CD4-positive, alpha-beta memory T cell (primary cell): ENCODE measurements at regions not wholly inside any gene's neighbourhood (a gene's known extent, or its start where the extent isn't known, plus 50 kb on each side); places are given as distances from the start of the nearest gene placed in this dataset.

Experiments
- CTCF ChIA-PET: fragments of 350-600 bp; sonication (Branson Sonifier 250); formaldehyde crosslinking; loops from one replicate; lab custom pipeline; 2021; ENCODE audit warnings: inconsistent platforms; ENCODE audit not compliant: partially characterized antibody; lab: Charles Lee
- POLR2A ChIA-PET: fragments of 350-600 bp; sonication (Branson Sonifier 250); formaldehyde crosslinking; loops from one replicate; lab custom pipeline; 2021; ENCODE audit not compliant: partially characterized antibody; lab: Charles Lee
- DNase-seq, 5 donors: peaks; one replicate each; pipeline versions ENCODE4 v3.0.0 to v3.0.0-alpha.2; 2020 to 2022; ENCODE audit warnings: mixed read lengths in 1 of 5
- H3K27ac ChIP-seq: one replicate; pipeline ENCODE4 v1.7.0; 2013; ENCODE audit warnings: low read depth, low read length
- H3K27me3 ChIP-seq: 2 replicates; pipeline ENCODE4 v1.7.0; 2013; ENCODE audit warnings: mild to moderate bottlenecking, low read length, moderate library complexity; ENCODE audit not compliant: insufficient read depth
- H3K36me3 ChIP-seq: 2 replicates; pipeline ENCODE4 v1.7.0; 2013; ENCODE audit warnings: mild to moderate bottlenecking, low read length, moderate library complexity; ENCODE audit not compliant: insufficient read depth
- H3K4me1 ChIP-seq: 2 replicates; pipeline ENCODE4 v1.7.0; 2013; ENCODE audit warnings: mild to moderate bottlenecking, low read length, moderate library complexity; ENCODE audit not compliant: insufficient read depth
- H3K4me3 ChIP-seq, 2 donors: one replicate each; pipeline ENCODE4 v1.7.0; 2013; ENCODE audit warnings: low read length in 2 of 2, mild to moderate bottlenecking in 1 of 2
- H3K9me3 ChIP-seq, 2 donors: one replicate each; pipeline ENCODE4 v1.7.0; 2013; ENCODE audit warnings: low read length in 2 of 2, control low read depth in 1 of 2; ENCODE audit not compliant: control insufficient read depth in 1 of 2
- H3K27ac Mint-ChIP-seq, 7 donors: one replicate each; pipeline ENCODE4 v1.8.0; 2020 to 2021; ENCODE audit warnings: mixed read lengths in 7 of 7, mild to moderate bottlenecking in 6 of 7, inconsistent platforms in 3 of 7, moderate library complexity in 3 of 7
- H3K27me3 Mint-ChIP-seq, 2 donors: one replicate each; pipeline ENCODE4 v1.8.0; 2020 to 2021; ENCODE audit warnings: mixed read lengths in 2 of 2
- H3K36me3 Mint-ChIP-seq, 2 donors: one replicate each; pipeline ENCODE4 v1.8.0; 2020 to 2021; ENCODE audit warnings: mixed read lengths in 2 of 2, inconsistent platforms in 1 of 2, mild to moderate bottlenecking in 1 of 2
- H3K4me1 Mint-ChIP-seq, 4 donors: one replicate each; pipeline ENCODE4 v1.8.0; 2020 to 2021; ENCODE audit warnings: mixed read lengths in 4 of 4, mild to moderate bottlenecking in 1 of 4
- H3K4me3 Mint-ChIP-seq, 8 donors: one replicate each; pipeline ENCODE4 v1.8.0; 2020 to 2021; ENCODE audit warnings: mixed read lengths in 8 of 8, mild to moderate bottlenecking in 7 of 8, moderate library complexity in 6 of 8, inconsistent platforms in 3 of 8
- H3K9me3 Mint-ChIP-seq, 8 donors: one replicate each; pipeline ENCODE4 v1.8.0; 2020 to 2021; ENCODE audit warnings: mixed read lengths in 8 of 8, mild to moderate bottlenecking in 5 of 8, inconsistent platforms in 3 of 8, moderate library complexity in 1 of 8
- intact Hi-C: fragments of 100-400 bp; cut with micrococcal nuclease; formaldehyde crosslinking; loops from one replicate; pipeline ENCODE4 v1.15.1; 2023

- peaks cover 0 to 11% (median 5%) of the 10 kb centered on the region in 8 donors for H3K9me3 Mint-ChIP-seq
- H3K27me3 ChIP-seq = no peaks in the 10 kb centered on the region
- H3K4me1 ChIP-seq = no peaks in the 10 kb centered on the region
- no peak overlapping the region for H3K4me3 Mint-ChIP-seq
- no peaks in the 10 kb centered on the region for H3K36me3 ChIP-seq
- H3K27ac ChIP-seq = no peak overlapping the region
- ChIA-PET CTCF (no interaction called here), POLR2A (no interaction called here)
- H3K4me3 ChIP-seq = no peak overlapping the region
- DNase-seq = no peak
- no peak overlapping the region for H3K27ac Mint-ChIP-seq
- no peaks in the 10 kb centered on the region for H3K27me3 Mint-ChIP-seq
- H3K9me3 ChIP-seq = no peaks in the 10 kb centered on the region
- no peaks in the 10 kb centered on the region for H3K4me1 Mint-ChIP-seq
- no peaks in the 10 kb centered on the region for H3K36me3 Mint-ChIP-seq
- intact Hi-C loops = no loop called here
Measured at GRCh38 chr4:66887061-66887460, 658.2 kb downstream of the CENPC start.

DNA sequence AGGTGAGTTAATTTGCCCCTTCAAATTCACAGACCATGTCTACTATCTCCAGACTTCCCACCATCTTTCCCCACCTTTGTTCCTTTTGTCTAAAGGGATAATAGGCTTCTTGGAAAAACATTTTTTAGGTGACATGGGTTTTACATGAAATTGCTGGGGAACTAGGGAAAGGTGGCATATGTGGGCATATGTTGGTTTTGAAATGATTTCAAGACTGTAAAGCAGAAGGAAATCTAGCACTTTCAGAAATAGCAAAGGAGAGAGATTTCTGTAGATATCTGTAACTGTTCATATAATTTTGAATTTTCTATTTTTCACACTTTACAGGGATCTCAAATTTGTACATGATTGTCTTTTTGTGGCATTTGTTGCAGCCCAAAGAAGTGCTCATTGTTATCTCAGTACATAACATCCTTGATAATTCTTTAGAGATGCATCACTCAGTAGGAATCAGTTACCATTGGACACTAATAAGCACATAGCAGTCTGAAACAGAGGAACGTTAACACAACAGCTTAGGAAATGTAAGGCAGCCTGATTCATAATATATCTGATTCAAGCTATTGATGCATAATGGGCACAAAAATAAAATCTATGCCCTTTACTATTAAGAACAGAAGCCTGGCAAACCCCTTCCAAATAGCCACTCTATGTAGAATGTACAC, 659.7 kb downstream of the CENPC start:
- CTCF ChIA-PET = no interaction called here
- H3K4me1 ChIP-seq = no peaks in the 10 kb centered on the region
- H3K36me3 Mint-ChIP-seq = no peaks in the 10 kb centered on the region
- no peak overlapping the region for H3K27ac Mint-ChIP-seq
- H3K27me3 ChIP-seq = no peaks in the 10 kb centered on the region
- H3K4me3 ChIP-seq = no peak overlapping the region
- no peaks in the 10 kb centered on the region for H3K4me1 Mint-ChIP-seq
- POLR2A ChIA-PET = no interaction called here
- no peaks in the 10 kb centered on the region for H3K27me3 Mint-ChIP-seq
- H3K9me3 ChIP-seq = no peaks in the 10 kb centered on the region
- no peaks in the 10 kb centered on the region for H3K36me3 ChIP-seq
- no peak overlapping the region for H3K27ac ChIP-seq
- H3K4me3 Mint-ChIP-seq = no peak overlapping the region
- intact Hi-C loops = no loop called here
- DNase-seq = no peak
- H3K9me3 Mint-ChIP-seq = peaks cover 0 to 15% (median 6%) of the 10 kb centered on the region in 8 donors

- Histone ChIP-seq H3K27ac (no peak overlapping the region), H3K4me3 (no peak overlapping the region), H3K4me1 (no peaks in the 10 kb centered on the region), H3K9me3 (no peaks in the 10 kb centered on the region), H3K36me3 (no peaks in the 10 kb centered on the region), H3K27me3 (no peaks in the 10 kb centered on the region)
- intact Hi-C loops = no loop called here
- Mint-ChIP-seq H3K4me1 (no peaks in the 10 kb centered on the region), H3K4me3 (no peak overlapping the region), H3K36me3 (no peaks in the 10 kb centered on the region), H3K27ac (no peak overlapping the region), H3K9me3 (peaks cover 0 to 7% (median 3%) of the 10 kb centered on the region in 8 donors), H3K27me3 (no peaks in the 10 kb centered on the region)
- no peak for DNase-seq
- CTCF ChIA-PET = no interaction called here
- POLR2A ChIA-PET = no interaction called here
Measured at GRCh38 chr4:66876946-66877345, 668.4 kb downstream of the CENPC start.

DNA sequence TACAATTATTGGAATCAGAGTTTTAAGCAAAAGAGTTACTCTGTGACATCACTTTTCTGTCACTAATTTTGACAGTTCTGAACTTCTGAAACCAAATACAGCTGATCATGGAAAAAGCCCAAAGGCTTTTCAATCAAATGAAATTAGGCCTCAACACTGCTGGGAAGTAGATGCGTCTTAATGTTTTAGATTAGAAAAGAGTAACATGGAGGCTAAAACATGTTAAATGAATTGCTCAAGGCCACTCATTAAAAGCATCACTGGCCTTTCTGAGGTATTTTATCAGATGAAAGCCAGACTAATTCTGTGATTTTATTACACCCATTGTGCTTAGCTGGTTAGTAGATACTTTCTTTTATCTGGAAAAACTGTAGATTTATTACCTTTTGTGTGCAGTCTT, 672.6 kb downstream of the CENPC start:
- no peaks in the 10 kb centered on the region for H3K4me1 ChIP-seq
- ChIA-PET CTCF (no interaction called here), POLR2A (no interaction called here)
- H3K4me3 ChIP-seq = no peak overlapping the region
- no peak overlapping the region for H3K27ac ChIP-seq
- no peak for DNase-seq
- H3K9me3 ChIP-seq = no peaks in the 10 kb centered on the region
- no peaks in the 10 kb centered on the region for H3K36me3 ChIP-seq
- H3K36me3 Mint-ChIP-seq = no peaks in the 10 kb centered on the region
- H3K4me1 Mint-ChIP-seq = no peaks in the 10 kb centered on the region
- no peak overlapping the region for H3K4me3 Mint-ChIP-seq
- peaks cover 0 to 3% (median 0%) of the 10 kb centered on the region in 8 donors for H3K9me3 Mint-ChIP-seq
- no peaks in the 10 kb centered on the region for H3K27me3 ChIP-seq
- no peak overlapping the region for H3K27ac Mint-ChIP-seq
- intact Hi-C loops = no loop called here
- no peaks in the 10 kb centered on the region for H3K27me3 Mint-ChIP-seq

DNA sequence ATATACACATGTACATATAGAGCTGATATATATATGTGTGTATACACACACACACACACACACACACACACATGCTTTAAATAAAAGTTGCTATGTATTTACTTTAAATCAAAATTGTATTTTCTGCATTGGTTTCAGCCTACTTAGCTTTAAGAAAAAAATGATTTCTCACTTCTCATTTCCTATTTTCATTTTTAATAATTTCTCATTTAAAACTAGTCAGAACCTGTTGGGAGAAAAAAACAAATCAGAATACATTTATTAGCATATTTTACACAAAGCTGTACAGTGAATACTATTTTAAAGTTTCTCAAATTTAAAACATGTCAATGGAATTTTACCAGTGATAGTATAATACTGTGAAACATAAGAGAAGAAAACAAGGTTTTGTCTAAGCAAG, 681.8 kb downstream of the CENPC start:
- Mint-ChIP-seq H3K27ac (no peak overlapping the region), H3K4me1 (no peaks in the 10 kb centered on the region), H3K4me3 (no peak overlapping the region), H3K27me3 (no peaks in the 10 kb centered on the region), H3K36me3 (no peaks in the 10 kb centered on the region), H3K9me3 (peaks cover 0 to 9% (median 4%) of the 10 kb centered on the region in 8 donors)
- ChIA-PET CTCF (no interaction called here), POLR2A (no interaction called here)
- no peak overlapping the region for H3K27ac ChIP-seq
- no peaks in the 10 kb centered on the region for H3K9me3 ChIP-seq
- DNase-seq = no peak
- H3K27me3 ChIP-seq = no peaks in the 10 kb centered on the region
- H3K36me3 ChIP-seq = no peaks in the 10 kb centered on the region
- intact Hi-C loops = no loop called here
- no peak overlapping the region for H3K4me3 ChIP-seq
- H3K4me1 ChIP-seq = no peaks in the 10 kb centered on the region

DNA sequence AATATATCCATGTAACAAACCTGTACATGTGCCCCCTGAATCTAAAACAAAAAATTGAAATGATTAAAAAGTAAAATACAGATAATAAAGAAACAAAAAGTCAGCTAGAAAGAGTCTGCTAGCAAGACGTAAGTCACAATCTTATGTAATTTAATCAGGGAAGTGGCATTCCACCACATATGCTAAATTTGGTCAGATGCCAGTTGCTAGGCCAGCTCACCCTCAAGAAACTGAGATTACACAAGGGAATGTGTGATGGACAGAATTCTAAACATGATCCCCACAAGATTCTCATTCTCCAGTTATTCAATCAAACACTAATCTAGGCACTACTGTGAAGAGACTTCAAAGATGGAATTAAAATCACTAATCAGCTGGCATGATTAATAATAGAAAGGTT, 689.3 kb downstream of the CENPC start:
- H3K27me3 Mint-ChIP-seq = no peaks in the 10 kb centered on the region
- no peak overlapping the region for H3K4me3 ChIP-seq
- H3K36me3 ChIP-seq = no peaks in the 10 kb centered on the region
- H3K27me3 ChIP-seq = no peaks in the 10 kb centered on the region
- no peak overlapping the region for H3K27ac ChIP-seq
- intact Hi-C loops = no loop called here
- H3K36me3 Mint-ChIP-seq = no peaks in the 10 kb centered on the region
- no peak for DNase-seq
- no peak overlapping the region for H3K4me3 Mint-ChIP-seq
- H3K9me3 Mint-ChIP-seq = peaks cover 0 to 5% (median under 1%) of the 10 kb centered on the region in 8 donors
- no peaks in the 10 kb centered on the region for H3K4me1 Mint-ChIP-seq
- ChIA-PET CTCF (no interaction called here), POLR2A (no interaction called here)
- H3K27ac Mint-ChIP-seq = no peak overlapping the region
- H3K9me3 ChIP-seq = no peaks in the 10 kb centered on the region
- H3K4me1 ChIP-seq = no peaks in the 10 kb centered on the region

- H3K4me3 ChIP-seq = no peak overlapping the region
- no peaks in the 10 kb centered on the region for H3K9me3 ChIP-seq
- H3K36me3 Mint-ChIP-seq = no peaks in the 10 kb centered on the region
- no peak overlapping the region for H3K27ac ChIP-seq
- H3K27me3 Mint-ChIP-seq = no peaks in the 10 kb centered on the region
- H3K4me1 ChIP-seq = no peaks in the 10 kb centered on the region
- ChIA-PET POLR2A (no interaction called here), CTCF (no interaction called here)
- no peak overlapping the region for H3K4me3 Mint-ChIP-seq
- H3K27ac Mint-ChIP-seq = no peak overlapping the region
- no peak for DNase-seq
- H3K9me3 Mint-ChIP-seq = peaks cover 0 to 6% (median 0%) of the 10 kb centered on the region in 8 donors
- no peaks in the 10 kb centered on the region for H3K27me3 ChIP-seq
- H3K36me3 ChIP-seq = no peaks in the 10 kb centered on the region
- intact Hi-C loops = no loop called here
- H3K4me1 Mint-ChIP-seq = no peaks in the 10 kb centered on the region
Measured at GRCh38 chr4:66853845-66854244, 691.5 kb downstream of the CENPC start.

- intact Hi-C loops = no loop called here
- DNase-seq = no peak
- H3K9me3 ChIP-seq = no peaks in the 10 kb centered on the region
- Mint-ChIP-seq H3K36me3 (no peaks in the 10 kb centered on the region), H3K4me3 (no peak overlapping the region), H3K9me3 (peaks cover 0 to 6% (median 0%) of the 10 kb centered on the region in 8 donors), H3K4me1 (no peaks in the 10 kb centered on the region), H3K27ac (no peak overlapping the region), H3K27me3 (no peaks in the 10 kb centered on the region)
- no peak overlapping the region for H3K4me3 ChIP-seq
- no peaks in the 10 kb centered on the region for H3K27me3 ChIP-seq
- CTCF ChIA-PET = no interaction called here
- H3K4me1 ChIP-seq = no peaks in the 10 kb centered on the region
- POLR2A ChIA-PET = no interaction called here
- H3K27ac ChIP-seq = no peak overlapping the region
- H3K36me3 ChIP-seq = no peaks in the 10 kb centered on the region
Measured at GRCh38 chr4:66852843-66853242, 692.5 kb downstream of the CENPC start.
